ENCODE measurements at regions not wholly inside any gene's neighbourhood (a gene's known extent, or its start where the extent isn't known, plus 50 kb on each side); places are given as distances from the start of the nearest gene placed in this dataset.

DNA sequence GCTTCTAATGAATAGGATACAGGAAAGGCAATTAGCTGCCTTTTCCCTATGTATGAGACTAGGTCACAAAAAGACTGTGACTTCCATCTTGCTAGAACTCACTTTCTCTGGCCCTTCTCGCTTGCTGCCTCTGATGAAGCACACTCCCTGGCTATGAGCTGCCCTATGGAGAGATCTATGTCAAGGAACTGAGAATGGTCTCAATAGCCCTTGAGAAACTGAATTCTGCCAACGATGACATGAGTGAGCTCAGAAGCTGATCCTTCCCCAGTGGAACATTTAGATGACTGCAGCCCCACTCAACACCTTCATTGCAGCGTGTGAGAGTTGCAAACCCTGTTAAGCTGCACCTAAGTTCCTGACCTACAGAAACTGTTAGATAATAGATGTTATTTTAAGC lies 309.8 kb downstream of the COG6 start:
- no peak for DNase-seq (ENCODE audit: extremely low read depth, low read depth)

DNA sequence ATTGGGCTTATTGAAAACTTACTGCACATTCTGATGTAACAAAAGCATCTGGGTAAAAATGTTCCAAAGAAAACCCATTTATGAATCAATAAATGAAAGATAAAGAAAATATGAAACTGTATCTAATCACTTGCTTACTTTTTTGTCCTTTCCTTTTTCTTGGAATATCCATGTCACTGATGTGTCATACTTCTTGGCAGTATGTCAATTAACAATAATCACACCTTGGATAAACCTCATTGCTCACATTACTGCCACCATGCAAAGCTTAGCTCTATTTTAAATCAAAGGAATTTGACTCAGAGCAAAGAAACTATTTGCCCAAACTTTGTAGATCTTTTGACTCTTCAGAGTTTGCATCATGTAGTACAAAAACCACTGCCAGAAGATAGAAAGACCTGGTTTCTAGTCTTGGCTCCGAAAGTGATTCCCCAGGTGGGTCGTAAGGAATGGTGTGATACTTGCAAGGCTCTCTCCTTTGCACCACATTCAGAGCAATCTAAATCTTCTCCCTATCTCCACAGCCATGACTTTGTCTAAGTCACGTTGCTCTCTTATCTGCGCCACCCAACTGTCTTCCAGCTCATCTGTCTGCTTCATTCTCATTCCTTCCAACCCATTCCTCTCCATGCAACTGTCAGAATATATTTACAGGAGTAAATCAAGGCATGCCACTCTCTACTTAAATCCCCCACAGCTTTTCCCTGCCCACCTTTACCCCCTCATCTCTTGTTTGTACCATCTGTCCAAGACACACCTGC lies 311.9 kb downstream of the COG6 start:
- no peak for DNase-seq (ENCODE audit: extremely low read depth, low read depth)

DNA sequence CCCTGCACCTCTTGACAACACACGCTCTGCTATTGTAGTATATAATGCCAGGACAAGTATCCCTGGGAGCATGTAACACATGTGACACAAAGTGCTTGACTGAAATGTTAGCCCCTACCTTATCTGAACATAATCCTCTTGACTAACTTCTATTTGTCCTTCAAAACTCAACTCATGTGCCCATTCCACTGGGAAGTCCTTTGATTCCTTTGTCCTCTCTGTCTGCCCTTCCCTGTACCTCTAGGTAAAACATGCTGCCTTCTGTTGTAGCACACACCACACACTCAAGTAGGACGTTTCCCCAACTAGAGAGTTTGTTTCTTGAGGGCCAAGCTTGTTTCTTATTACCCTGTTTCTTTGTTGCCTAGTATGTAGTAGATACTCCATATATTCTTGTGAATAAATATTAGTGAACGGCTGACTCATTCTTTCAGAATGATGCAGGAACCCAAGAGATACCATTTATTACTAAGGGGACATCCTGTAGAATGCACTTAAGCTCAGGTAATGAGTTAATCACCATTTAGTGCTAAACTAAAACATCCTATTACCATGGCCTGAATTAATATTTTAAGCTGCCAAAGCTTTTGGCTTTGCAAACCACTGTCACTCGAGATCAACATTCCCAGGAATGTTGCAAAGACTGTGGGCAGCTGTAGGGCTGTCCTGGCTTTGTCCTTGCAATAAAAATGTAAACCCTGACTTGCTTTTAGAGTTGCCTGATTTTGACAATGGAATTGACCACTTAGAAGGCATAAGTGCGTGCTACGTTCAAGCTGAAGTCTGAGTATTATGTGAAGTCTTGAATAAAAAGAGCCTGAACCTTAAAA lies 313.4 kb downstream of the COG6 start:
- no peak for DNase-seq (ENCODE audit: extremely low read depth, low read depth)

DNA sequence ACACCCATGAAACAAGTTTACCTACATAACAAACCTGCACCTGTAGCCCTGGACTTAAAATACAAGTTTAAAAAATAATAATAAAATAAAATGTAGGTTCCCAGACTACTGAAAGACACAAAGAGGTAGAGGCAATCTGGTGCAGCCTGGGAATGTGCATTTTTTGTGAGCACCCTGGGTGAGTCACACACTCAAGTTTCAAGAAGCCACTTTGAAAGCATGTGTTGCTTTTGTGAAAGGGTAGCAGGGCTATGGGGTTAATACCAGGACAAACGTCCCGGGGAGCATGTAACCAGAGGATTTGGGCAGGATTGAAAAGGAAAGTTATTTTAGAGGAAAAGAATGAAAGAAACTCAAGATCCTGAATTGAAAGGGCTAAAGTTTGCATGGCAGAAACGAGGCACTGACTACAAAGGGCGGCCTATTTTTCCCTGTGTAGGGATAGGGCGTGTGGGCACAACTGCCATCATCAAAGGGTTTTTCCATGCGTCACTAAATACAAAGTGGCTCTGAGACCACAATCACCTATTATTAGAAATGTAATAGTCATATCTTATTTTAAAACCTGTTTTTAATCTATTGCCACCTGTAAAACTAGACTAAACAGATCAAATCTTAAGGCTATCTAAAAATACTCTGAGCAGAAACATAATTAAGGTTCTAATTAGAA lies 314.9 kb downstream of the COG6 start:
- no peak for DNase-seq (ENCODE audit: extremely low read depth, low read depth)

DNA sequence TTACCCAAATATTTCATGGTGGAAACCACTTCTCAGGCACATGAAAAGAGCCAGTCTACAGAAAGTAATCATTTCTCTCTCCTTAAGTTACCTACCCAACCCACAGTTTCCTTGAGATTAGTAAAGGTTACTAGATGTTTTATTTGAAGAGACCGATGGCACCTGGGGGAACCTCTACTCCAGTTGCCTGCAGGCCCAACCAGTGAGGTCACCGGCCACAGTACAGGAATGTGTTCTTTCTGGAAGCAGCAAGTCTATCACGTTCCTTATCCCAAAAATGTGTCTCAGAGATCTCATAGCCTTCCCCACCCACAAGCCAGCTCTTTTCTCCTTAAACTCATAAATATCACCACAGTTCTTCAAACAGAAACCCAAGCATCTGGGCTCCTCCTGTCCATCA lies 316.1 kb downstream of the COG6 start:
- no peak for DNase-seq (ENCODE audit: extremely low read depth, low read depth)

DNA sequence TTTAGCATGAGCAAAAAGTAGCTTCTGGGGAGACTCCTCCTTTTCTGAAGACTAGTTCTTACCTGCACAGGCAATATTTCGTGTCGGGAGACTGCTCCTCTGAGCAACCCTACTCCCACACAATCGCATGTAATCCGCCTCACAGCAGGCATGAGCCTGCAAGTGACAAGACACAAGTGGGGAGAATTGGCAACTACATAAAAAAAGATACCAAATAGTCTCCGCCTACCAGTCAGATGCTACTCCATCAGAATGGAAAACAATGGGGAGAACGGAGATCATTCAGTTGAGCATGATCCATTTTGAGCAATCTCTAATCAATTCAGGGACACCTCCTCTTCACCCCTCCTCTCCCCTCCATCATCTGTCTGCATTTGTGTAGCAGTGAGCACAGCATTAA lies 321.0 kb downstream of the COG6 start:
- no peak for DNase-seq (ENCODE audit: extremely low read depth, low read depth)

DNA sequence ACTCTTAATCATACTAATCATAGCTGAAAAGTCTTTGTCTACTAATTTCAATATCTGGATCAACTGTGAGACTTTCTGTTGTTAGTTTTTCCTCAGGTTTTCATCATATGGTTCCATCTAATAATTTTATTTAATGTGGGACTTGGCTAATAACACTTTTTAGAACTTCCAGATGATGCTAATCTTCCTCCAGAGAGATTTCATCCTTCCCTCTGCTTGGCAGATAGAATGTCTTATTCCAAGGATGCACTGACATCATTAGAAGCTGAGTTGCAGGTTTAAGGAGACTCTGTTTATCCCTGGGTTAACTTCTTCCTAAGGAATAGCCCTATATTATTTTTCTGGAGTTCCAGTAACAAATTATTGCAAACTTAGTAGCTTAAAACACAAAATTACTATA lies 325.6 kb downstream of the COG6 start:
- no peak for DNase-seq (ENCODE audit: extremely low read depth, low read depth)

DNA sequence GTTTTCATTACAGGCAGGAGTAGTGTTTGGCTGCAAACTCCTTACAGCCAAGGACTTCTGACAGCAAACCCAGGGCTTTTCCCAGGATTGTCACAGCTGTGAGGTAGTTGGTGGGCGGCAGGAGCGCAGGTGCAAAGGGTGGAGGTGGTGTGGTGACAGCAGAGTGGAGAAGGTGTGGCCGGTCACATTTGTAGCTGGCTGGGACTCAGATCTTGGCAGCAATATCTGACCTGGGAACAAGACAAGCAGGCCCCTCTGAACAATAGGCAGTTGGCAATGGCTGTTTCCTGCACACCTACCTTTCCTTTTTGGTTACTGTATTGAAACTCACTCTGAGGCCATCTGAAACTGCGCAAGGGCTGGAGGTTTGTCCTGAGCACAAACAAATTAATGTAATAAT lies 327.3 kb downstream of the COG6 start:
- no peak for DNase-seq (ENCODE audit: extremely low read depth, low read depth)

DNA sequence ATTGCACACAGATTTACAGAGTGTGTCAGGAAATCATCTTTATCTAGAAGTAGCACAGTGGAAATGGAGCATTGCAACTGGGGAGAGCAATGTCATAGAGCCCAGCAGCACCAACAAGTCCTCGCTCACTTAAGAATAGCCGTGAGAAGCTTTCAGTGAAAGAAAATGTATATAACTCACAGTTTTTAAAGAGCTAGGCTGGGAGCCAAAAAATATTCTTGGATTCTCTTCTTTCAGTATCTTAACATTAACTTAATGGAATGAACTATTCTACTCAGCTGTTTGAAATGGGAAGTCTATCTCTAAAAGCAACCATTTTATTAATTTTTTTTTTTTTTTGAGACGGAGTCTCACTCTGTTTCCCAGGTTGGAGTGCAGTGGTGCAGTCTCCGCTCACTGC lies 329.6 kb downstream of the COG6 start:
- DNase-seq (ENCODE audit: extremely low read depth, low read depth) = no peak

DNA sequence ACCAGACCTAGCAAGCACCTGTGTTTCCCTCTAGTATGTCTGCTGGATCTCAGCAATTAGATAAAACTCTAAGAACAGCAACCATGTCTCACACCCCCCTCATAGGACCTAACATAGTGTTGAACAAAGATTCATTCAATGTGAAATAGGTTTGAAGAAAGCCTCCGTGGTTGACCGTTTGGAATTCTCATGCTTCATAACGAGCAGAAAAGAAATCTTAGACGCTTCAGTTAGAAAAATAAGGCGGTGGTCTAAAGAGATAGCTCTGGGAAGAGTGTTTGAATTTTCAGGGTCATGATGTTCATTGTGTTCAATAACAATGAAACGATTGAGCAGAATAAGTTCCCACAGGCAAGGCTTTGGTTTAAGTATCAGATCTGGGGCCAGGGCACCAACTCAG lies 332.9 kb downstream of the COG6 start:
- no peak for DNase-seq (ENCODE audit: extremely low read depth, low read depth)

DNA sequence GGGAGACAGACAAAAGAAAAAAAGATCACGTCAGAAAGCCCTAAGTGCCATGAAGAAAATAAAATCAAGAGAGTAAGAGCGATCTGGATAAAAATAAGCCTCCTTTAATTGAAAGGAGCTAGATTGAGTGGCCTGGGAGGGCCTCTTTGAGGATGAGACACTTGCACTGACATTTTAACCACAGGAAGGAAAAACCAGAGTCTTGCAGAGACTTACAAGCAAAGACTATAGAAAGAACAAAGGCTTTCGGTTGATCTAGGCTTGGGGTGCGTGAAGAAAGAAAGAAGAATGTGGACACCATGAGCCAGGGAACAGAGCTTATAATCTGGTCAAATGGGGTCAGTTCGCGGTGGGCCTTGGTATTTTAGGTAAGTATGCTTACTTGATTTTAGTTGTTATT lies 342.7 kb downstream of the COG6 start:
- DNase-seq (ENCODE audit: extremely low read depth, low read depth) = no peak

DNA sequence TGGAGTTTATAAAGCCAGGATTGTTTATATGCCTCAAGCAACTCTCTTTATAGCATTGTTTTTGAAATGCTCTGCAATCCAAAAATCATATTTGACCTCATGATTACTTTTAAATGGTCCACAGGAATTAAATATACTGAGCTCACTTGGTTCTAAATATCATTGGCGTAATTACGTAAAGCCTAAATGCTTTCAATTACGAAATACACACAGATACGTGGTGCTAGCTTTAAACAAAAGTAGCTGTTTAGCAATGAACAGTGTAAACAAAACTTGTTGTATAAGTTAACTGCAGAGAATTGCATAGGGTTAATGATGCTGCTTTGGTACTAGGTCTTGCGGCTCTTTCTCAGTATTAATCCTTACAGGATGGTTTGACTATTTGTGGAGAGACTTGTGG lies 346.6 kb downstream of the COG6 start:
- no peak for DNase-seq (ENCODE audit: extremely low read depth, low read depth)

DNA sequence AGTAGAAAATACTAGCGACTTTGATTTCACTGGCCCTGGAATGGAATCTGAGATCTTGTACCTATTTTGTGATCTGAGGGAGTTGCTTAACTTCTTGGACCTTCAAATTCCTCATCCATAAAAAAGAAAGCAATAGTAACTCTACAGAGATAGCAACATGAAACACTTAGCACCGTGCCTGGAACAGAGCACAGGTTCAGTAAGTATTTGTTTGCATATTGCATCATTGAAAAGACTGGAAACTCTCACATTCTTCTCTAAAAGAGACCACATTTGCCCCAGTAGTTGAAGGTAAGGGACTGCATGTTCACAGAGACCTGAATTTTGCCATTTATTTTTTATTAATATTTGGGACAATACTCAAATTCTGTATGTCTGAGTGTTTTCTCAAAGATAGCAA lies 358.1 kb downstream of the COG6 start:
- no peak for DNase-seq (ENCODE audit: extremely low read depth, low read depth)

DNA sequence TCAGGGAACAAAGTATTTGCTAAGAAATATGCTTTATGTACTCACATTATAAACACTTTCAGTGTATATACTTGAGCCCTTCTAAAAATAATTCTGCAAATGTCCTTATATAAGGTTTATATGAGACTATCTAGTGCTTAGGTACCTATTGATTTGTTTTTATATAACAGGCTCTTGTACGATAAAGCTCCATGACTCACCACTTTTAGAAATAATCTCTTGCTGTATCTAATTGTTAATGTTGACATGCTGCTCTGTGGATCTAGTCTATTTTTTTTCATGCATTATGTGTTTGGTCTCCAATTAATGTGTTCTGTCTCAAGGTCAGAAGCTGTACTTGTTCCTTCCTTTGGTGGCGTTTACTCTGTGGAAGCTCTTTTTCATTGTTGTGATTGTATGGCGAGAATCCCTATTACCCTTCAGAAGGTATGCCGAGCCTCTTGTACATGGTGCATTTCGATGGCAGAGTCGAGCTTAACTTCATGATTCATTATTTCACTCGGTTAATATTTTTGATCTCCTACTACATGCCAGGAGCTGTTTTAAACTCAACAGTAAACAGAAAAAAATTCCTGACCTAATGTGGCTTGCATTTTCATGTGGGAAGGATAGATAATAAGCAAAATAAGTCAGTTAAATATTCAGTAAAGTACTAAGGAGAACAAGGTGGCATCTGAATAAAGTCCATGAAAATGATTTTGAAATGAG lies 361.6 kb downstream of the COG6 start:
- DNase-seq (ENCODE audit: extremely low read depth, low read depth) = no peak

DNA sequence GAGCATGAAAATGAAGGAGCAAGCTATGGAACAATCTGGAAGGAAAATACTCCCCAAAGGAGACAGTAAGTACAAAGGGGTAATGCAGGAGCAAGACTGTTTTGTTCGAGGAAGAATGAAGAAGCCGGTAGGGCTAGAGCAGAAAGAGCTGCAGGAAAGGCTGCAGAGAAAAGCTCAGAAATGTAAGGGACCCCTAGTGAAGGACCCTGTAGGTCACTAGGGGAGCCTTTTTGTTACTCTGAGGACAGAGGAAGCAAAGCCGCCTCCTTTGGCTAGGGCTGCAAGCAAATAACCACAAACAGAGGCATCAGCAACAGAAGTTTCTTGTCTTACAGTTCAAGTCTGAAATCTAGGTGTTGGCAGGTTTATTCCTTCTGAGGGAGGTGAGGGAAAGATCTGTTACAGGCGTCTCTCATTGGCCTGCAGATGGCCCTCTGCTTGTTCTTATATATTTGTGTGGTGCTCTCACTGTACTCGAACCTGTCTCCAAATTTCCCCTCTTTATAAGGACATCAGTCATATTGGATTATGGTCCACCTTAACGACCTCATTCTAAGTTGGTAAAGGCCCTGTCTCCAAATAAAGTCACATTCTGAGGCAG lies 362.3 kb downstream of the COG6 start:
- DNase-seq (ENCODE audit: extremely low read depth, low read depth) = no peak

DNA sequence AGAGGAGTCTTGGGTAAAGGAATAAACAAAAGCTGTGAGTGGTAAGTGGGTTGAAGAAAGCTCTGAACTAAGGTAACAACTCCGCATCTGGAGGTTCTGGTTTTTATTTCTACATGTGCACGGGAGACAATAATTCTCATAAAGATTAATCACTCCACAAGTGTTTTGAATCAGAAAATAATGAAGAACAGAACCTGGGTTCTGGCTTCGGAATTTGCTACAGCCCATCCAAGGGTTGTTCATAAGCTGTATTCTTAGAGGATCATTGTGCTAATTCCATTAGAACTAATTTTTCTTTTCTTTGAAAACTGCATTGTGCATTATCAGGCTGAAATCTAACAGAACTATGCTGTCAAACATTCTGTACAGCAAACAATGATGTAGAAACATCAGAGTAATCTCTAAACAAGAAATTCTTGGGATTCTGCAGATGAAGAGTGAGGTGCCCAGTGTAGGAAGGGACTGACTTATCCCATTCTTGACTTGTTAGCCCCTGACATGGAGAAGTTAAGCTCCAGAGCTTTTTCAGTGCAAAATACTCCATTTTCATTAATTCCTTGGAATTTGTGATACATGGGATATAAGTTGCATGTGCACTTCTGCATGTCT lies 368.2 kb downstream of the COG6 start:
- no peak for DNase-seq (ENCODE audit: extremely low read depth, low read depth)

DNA sequence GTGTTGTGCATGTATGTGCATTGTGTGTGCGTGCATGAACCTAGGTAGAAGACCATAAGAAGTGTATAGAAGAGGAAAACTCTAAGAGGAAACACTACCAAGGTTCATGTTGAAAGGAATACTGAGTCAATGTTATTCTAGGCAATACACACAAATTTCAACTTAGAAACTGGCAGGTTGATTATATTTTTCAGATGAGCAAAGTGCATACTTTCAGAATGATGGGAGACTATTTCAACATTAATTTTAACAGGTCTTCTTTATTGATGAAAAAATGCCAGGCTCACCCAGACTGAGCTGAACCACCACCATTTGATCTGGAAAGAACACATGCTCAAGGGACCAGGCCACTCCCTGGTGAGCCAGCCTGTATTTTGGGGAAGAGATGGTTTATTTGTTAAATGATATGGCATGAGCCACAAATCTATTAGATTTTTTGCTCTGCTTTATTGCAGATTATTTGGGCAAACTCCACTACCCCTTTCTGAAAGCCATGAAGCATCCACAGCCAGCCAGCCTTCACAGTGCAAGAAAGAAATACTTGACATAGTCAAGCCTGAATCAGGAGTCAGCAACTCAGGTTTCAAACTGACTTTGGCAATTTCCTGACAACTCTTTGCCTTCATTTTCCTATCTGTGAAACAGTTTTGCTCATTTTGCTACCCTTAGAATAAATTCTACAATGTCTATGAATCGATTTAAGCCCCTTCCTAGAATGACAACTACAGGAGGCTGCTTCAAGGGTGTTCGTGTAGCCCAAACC lies 368.9 kb downstream of the COG6 start:
- no peak for DNase-seq (ENCODE audit: extremely low read depth, low read depth)

DNA sequence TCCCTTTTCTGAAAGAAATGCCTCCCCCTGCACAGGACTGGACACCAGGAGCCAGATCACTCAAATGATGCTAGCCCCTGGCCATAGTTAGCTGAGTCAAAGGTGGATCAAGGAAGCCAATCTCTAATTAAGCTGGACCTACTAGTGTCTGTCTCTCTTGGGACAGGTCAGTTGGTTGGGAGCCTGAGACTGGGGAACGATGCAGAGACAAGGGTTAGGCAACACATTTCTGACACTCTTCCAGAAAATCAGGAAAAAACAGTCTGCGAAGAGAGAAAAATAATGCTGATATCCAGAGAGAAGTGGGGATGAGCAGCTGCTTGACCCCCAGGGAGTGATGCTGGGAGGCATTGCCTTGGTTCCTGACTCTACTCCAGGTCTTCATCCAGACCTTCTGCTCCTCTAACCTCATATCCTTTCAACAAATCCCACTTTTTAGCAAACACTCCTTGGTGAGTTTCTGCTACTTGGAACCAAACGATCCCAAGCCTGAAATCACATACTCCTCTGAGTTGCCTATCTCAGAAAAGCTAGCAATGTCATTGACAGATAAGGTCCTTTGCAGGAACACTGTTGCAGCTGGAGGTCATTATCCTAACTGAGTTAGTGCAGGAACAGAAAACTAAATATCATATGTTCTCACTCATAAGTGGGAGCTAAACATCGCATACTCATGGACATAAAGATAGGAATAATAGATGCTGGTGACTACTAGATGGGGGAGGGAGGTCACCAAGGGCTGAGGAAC lies 369.7 kb downstream of the COG6 start:
- DNase-seq (ENCODE audit: extremely low read depth, low read depth) = no peak

DNA sequence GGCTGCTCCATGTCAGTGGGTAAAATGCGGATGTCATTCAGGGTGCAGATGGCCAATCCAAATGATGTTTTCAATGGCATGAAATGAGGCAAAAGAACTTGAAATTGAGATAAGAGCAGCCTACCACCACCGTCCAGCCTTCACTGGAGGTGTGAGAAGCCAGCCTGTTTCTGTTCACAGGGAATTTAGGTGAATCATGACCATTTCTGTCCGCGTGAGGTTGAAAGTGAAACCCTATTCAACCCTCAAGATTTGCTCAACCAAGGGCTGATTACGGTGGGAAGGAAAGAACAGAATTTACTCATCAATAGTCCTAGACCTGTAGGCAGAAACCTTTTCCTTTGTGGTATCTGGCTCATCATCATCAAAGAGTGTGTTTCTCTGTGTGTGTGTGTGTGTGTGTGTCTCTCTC lies 370.7 kb downstream of the COG6 start:
- no peak for DNase-seq (ENCODE audit: extremely low read depth, low read depth)
